Subcutaneous abdominal adipose tissue (tissue), 5 donors: ENCODE measurements at regions not wholly inside any gene's neighbourhood (a gene's known extent, or its start where the extent isn't known, plus 50 kb on each side); places are given as distances from the start of the nearest gene placed in this dataset.
A peak's percentile ranks its signal among the peaks of the same experiment; 100 is the strongest.
"Not testable (repeated sequence)": the region's sequence is repeated elsewhere in the genome, so short reads cannot be mapped to it uniquely, and the experiment has no call there.

Experiments used
- H3K27ac ChIP-seq: one replicate; pipeline ENCODE4 v1.7.0; 2013; ENCODE audit warnings: low read depth, mild to moderate bottlenecking, inconsistent platforms, low read length, moderate library complexity
- H3K27me3 ChIP-seq, 5 donors: one replicate each; pipeline ENCODE4 v1.7.0; 2013; ENCODE audit warnings: low read length in 5 of 5, inconsistent platforms in 1 of 5; ENCODE audit not compliant: control insufficient read depth in 5 of 5, insufficient read depth in 4 of 5
- H3K36me3 ChIP-seq, 5 donors: one replicate each; pipeline ENCODE4 v1.7.0; 2013; ENCODE audit warnings: low read length in 5 of 5; ENCODE audit not compliant: control insufficient read depth in 5 of 5, insufficient read depth in 5 of 5
- H3K4me1 ChIP-seq, 5 donors: one replicate each; pipeline ENCODE4 v1.7.0; 2013; ENCODE audit warnings: low read length in 5 of 5, mild to moderate bottlenecking in 3 of 5, moderate library complexity in 1 of 5; ENCODE audit not compliant: control insufficient read depth in 5 of 5, insufficient read depth in 5 of 5
- H3K4me3 ChIP-seq, 5 donors: one replicate each; pipeline ENCODE4 v1.7.0; 2013; ENCODE audit warnings: low read length in 5 of 5, low read depth in 1 of 5
- H3K9ac ChIP-seq, 5 donors: one replicate each; pipeline ENCODE4 v1.7.0; 2013; ENCODE audit warnings: low read length in 5 of 5, mild to moderate bottlenecking in 4 of 5, moderate library complexity in 3 of 5
- H3K9me3 ChIP-seq, 5 donors: one replicate each; pipeline ENCODE4 v1.7.0; 2013; ENCODE audit warnings: low read length in 5 of 5; ENCODE audit not compliant: control insufficient read depth in 5 of 5
- donor health status: healthy.
- donor health status: healthy.
- donor health status: healthy.
- donor health status: healthy.
- donor health status: healthy.

DNA sequence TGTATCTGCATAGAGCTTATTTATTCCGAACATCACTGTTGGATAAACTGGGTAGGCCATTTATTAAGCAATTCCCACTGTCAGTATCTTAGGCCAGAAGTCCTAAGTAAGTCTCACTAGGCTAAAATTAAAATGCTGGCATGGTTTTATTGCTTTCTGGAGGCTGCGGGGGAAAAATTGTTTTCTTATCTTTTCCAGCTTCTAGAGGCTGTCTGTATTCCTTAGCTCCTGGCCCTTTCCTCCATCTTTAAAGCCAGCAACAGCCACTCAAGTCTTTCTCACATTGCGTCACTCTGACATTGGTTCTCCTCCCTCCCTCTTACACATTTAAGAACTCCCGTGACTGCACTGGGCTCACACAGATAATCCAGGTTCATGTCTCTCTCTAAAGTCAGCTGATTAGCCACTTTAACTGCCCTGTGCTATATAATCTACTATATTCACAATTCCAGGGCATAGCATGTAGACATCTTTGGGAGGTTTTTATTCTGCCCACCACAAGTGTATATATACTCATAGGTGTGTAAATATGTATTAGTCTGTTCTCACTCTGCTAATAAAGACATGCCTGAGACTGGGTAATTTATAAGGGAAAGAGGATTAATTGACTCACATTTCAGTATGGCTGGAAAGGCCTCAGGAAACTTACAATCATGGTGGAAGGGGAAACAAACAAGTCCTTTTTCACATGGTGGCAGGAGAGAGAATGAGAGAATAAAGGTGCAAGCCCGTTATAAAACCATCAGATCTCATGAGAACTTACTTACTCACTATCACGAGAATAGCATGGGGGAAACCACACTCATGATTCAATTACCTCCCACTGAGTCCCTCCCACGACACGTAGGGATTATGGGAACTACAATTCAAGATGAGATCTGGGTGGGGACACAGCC, 113.5 kb upstream of the SLC7A14 start:
- Histone ChIP-seq H3K36me3 (no peaks in the 10 kb centered on the region), H3K4me1 (no peaks in the 10 kb centered on the region), H3K9me3 (peaks cover 0 to 3% (median 0%) of the 10 kb centered on the region in 5 donors), H3K27me3 (no peaks in the 10 kb centered on the region), H3K4me3 (no peak overlapping the region), H3K27ac (no peak overlapping the region), H3K9ac (no peak overlapping the region)

DNA sequence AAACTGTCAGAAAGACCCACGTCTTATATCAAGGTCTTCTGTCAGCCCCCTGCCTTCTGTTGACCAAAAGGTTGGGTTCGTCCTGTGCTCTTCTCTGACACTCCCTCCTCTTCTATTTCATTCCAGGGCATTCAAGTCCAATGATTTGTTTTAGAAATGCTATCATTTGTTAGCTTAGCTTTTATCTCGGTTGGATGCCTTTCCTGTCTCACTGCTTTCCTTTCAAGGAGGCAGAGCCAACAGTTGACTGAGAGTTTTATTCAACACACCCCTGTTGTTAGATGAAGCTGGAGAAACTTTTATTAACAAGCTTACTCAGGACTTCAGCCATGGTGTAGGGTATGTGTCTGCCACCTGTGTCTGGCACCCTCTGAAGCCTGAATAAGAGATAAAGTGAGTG, 112.0 kb upstream of the SLC7A14 start:
- no peak overlapping the region for H3K9ac ChIP-seq
- H3K27ac ChIP-seq: no peak overlapping the region
- no peaks in the 10 kb centered on the region for H3K27me3 ChIP-seq
- H3K9me3 ChIP-seq: no peaks in the 10 kb centered on the region
- no peak overlapping the region for H3K4me3 ChIP-seq
- H3K36me3 ChIP-seq: no peaks in the 10 kb centered on the region
- H3K4me1 ChIP-seq: no peaks in the 10 kb centered on the region

DNA sequence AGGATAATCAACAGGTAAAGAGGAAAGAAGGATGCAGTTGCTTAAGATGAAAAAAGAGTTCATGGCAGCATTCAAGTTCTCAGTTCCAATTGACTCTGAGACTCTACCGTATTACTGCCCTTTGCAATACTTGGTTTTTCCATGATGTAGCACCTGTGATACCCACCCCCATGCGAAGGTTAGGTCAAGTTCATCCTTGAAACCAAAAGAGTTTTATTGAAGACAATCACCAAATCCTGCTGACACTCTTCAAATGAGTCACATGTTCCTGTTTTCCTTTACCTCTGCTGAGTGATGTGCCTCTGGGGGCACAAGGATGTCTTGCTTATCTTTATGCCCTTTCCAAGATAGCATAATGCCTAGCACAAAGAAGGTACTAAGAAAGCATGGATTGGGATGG, 111.3 kb upstream of the SLC7A14 start:
- Histone ChIP-seq H3K4me3 (no peak overlapping the region), H3K9me3 (no peaks in the 10 kb centered on the region), H3K27ac (no peak overlapping the region)

DNA sequence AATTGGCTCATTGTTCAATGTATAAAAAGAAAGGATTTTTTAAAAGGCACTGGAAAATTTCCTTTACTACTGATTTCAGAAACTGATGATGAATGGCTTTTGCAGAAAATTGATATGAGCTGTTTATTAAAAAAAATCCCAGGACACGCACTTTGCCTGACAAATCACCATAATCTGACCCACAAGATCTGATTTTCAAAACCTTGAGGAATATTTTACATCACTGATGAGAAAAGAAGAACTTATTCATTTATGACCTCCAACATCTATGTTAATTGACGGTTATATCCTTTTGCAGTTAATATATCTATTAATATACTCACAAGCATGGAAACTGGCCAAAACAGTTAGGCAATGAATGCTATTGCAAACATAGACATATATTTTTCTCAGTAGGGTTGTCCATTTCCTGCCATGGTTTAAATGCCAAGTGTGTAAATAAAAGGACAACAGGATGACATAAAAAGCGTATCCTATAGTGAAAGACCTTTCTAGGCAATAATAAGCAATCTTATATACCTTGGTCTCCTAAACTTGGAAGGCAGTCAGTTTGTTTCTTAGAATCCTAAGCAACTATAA, 109.7 kb upstream of the SLC7A14 start:
- H3K27me3 ChIP-seq: no peaks in the 10 kb centered on the region
- H3K27ac ChIP-seq: no peak overlapping the region
- no peaks in the 10 kb centered on the region for H3K36me3 ChIP-seq
- no peak overlapping the region for H3K9ac ChIP-seq
- H3K9me3 ChIP-seq: no peaks in the 10 kb centered on the region
- no peaks in the 10 kb centered on the region for H3K4me1 ChIP-seq
- no peak overlapping the region for H3K4me3 ChIP-seq

More for the DNA sequence above, 111.3 kb upstream of the SLC7A14 start:
- no peaks in the 10 kb centered on the region for H3K36me3 ChIP-seq
- H3K4me1 ChIP-seq: no peaks in the 10 kb centered on the region
- no peaks in the 10 kb centered on the region for H3K27me3 ChIP-seq
- no peak overlapping the region for H3K9ac ChIP-seq

DNA sequence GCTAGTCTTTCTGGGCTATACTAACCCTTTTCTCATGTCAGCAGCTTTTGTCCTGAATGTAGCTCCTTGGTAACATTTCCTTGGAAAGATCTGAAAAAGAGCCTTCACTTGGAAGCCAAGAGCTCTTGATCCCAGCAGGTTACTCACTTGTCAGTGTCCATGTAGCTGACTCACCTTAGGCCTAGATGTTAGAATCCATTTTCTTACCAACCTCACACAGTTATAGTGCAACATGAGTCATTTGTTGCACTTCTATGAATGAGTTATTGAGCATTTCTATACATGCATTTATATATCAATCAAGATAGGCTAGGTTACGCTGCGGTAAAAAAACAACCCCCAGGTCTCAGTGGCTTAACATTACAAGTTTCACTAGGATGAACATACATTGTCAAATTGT, 106.8 kb upstream of the SLC7A14 start:
- Histone ChIP-seq H3K4me3 (no peak overlapping the region), H3K9ac (no peak overlapping the region), H3K27me3 (no peaks in the 10 kb centered on the region), H3K36me3 (no peaks in the 10 kb centered on the region), H3K9me3 (no peaks in the 10 kb centered on the region), H3K27ac (no peak overlapping the region), H3K4me1 (peaks cover 0 to 13% (median 9%) of the 10 kb centered on the region in 5 donors)

DNA sequence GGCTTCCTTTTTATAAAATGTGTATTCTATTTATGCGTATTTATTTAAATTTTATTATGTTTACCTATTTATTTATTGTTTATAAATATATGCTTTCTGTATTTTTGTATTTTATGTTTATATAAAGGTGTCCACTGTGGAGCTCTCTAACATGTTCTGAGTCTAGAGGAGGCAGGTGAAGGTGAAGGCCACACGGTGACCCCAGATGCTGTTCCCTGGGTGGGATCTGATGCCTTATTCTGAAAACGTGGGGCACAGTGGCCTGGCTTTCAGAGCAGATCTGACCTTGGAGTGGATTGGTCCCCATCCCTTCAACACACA, 104.7 kb upstream of the SLC7A14 start:
- Histone ChIP-seq H3K4me1 (peaks cover 0 to 13% (median 9%) of the 10 kb centered on the region in 5 donors), H3K27me3 (no peaks in the 10 kb centered on the region), H3K9ac (no peak overlapping the region), H3K27ac (no peak overlapping the region), H3K4me3 (no peak overlapping the region), H3K36me3 (no peaks in the 10 kb centered on the region), H3K9me3 (no peaks in the 10 kb centered on the region)

DNA sequence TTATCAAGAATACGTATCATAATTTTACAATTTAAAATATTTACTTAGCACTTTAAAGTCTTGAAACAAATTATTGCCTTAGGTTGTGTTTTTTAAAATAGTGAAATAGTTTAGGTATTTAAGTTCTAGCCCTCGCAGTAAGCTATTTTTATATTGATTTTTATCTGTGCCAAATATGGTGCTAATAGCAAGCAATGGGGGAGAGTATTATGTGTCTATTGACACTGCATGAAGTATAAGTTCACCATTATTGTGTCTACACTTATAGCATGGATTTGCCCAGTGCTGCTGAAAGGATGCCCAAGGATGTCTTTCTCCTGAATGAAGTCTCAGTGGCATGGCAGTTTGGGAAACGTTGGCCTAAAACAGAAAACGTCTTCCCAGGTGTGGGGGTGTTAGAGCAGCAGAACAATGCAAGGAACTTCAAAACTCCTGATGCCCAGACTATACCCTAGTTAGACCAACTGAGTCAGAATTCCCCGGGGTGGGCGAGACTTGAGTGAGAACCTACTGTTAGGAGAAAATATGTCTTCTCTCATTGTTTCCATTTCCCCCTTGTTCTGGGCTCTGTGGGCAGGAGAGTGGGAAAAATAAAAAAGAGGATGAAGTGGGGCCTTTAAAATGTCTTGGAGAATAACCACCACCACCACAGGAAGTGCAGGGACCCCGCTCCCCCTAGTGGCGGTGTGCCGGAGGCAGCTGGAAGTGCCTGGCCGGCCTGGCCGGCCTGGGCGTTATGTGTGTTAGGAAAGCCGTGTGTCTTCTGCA, 104.2 kb upstream of the SLC7A14 start:
- no peak overlapping the region for H3K27ac ChIP-seq
- no peaks in the 10 kb centered on the region for H3K36me3 ChIP-seq
- H3K9ac ChIP-seq: peak overlapping the region in 1 of 5 donors; percentile 10
- H3K27me3 ChIP-seq: no peaks in the 10 kb centered on the region
- no peak overlapping the region for H3K4me3 ChIP-seq
- peaks cover 0 to 13% (median 9%) of the 10 kb centered on the region in 5 donors for H3K4me1 ChIP-seq
- H3K9me3 ChIP-seq: no peaks in the 10 kb centered on the region

DNA sequence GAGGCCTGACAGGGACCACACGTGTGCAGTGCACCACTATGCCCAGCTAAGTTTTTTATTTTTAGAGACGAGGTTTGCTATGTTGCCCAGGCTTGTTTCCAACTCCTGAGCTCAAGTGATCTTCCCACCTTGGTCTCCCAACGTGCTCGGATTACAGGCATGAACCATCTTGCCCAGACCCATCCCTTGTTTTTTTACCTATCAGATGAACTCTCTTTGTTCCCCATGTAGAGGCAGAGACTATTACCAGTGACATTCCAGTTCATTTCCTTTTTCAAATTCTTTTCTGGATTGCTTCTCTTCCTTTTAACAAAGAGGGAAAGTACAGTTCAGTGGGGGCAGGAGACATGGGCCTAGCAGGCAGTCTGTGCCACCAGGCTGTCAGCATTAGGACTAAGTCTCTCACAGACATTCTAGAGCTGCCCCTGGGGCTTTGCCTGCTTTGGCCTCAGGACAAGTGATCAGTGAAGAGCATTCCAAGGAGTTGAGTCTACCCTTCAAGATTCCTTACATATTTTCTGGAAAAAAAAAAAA, 103.5 kb upstream of the SLC7A14 start:
- Histone ChIP-seq H3K4me3 (no peak overlapping the region), H3K9me3 (no peaks in the 10 kb centered on the region), H3K4me1 (peaks cover 0 to 13% (median 9%) of the 10 kb centered on the region in 5 donors), H3K27ac (no peak overlapping the region), H3K9ac (peak overlapping the region in 2 of 5 donors; percentile 10 to 42), H3K36me3 (no peaks in the 10 kb centered on the region), H3K27me3 (no peaks in the 10 kb centered on the region)

DNA sequence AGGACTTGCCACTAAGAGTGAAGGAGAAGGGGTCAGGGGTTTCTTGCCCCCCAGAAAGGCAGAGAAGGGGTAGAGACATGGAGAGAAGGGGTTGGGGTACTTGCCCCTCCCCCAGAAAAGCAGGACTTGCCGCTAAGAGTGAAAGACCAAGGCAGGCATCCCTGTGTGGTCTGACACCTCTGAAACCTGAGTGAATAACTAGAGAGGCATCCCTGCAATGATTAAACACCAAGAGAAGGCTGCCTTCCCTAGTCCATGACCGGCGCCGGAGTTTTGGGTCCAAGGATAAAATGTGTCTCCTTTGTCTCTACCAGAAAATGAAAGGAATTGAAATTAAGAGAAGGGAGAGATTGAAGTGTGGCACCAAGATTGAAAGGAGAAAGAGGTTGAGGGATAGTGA, 102.3 kb upstream of the SLC7A14 start:
- H3K27ac ChIP-seq, H3K4me3 ChIP-seq, H3K9ac ChIP-seq, H3K27me3 ChIP-seq, H3K36me3 ChIP-seq, H3K9me3 ChIP-seq: not testable (repeated sequence)
- peaks cover 0 to 13% (median 9%) of the 10 kb centered on the region in 5 donors for H3K4me1 ChIP-seq

DNA sequence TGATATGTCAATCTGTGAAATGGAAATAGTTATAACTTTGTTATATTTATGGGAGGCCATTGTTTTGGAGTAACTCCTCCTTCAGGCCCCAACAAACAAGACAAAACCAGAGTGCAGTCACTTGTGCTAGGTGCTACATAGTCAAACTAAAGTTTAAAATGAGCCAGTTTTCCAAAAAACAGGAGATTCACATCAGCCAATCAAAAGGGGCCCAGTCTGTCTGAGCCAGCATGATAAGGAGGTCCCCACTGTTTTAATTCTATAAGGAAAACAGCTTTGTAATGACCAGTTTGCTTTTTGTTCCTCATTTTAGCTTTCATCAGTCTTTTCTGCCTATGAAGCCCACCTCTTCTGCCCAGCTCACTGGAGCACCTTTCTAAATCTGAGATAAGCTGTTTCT, 94.7 kb upstream of the SLC7A14 start:
- Histone ChIP-seq H3K36me3 (no peaks in the 10 kb centered on the region), H3K9me3 (no peaks in the 10 kb centered on the region), H3K9ac (no peak overlapping the region), H3K4me1 (no peaks in the 10 kb centered on the region), H3K27ac (no peak overlapping the region), H3K4me3 (no peak overlapping the region), H3K27me3 (no peaks in the 10 kb centered on the region)
